Uterus (tissue), 3 donors: ENCODE measurements at regions not wholly inside any gene's neighbourhood (a gene's known extent, or its start where the extent isn't known, plus 50 kb on each side); places are given as distances from the start of the nearest gene placed in this dataset.

ENCODE experiments used
- DNase-seq, 2 donors: peaks; one replicate each; pipeline ENCODE4 v3.0.0-alpha.2; 2019 to 2020
- H3K27ac ChIP-seq, 2 donors: fragments of 200-600 bp; sonication (generic); 1 replicate in 1 of 2; 2 replicates in 1 of 2; pipeline ENCODE4 v1.5.1; 2016 to 2018
- H3K27me3 ChIP-seq, 2 donors: fragments of 200-600 bp; sonication (generic); one replicate each; pipeline ENCODE4 v1.5.1; 2018 to 2019; ENCODE audit warnings: control low read depth in 1 of 2
- H3K36me3 ChIP-seq, 2 donors: fragments of 200-600 bp; sonication (generic); one replicate each; pipeline ENCODE4 v1.5.1; 2019; ENCODE audit warnings: control low read depth in 1 of 2
- H3K4me1 ChIP-seq, 2 donors: fragments of 200-600 bp; sonication (generic); one replicate each; pipeline ENCODE4 v1.5.1; 2018 to 2019; ENCODE audit warnings: control low read depth in 1 of 2
- H3K4me3 ChIP-seq, 2 donors: fragments of 200-600 bp; sonication (generic); 1 replicate in 1 of 2; 2 replicates in 1 of 2; pipeline ENCODE4 v1.5.1; 2018 to 2019; ENCODE audit warnings: mild to moderate bottlenecking in 1 of 2
- H3K9me3 ChIP-seq, 2 donors: fragments of 200-600 bp; sonication (generic); one replicate each; pipeline ENCODE4 v1.5.1; 2019; ENCODE audit warnings: control low read depth in 1 of 2
- POLR2A ChIP-seq, 2 donors: fragments of 450-650 bp; IDR thresholded peaks; one replicate each; pipeline ENCODE4 v1.6.1; 2016; ENCODE audit warnings: antibody characterized with exemption in 2 of 2, mild to moderate bottlenecking in 1 of 2, moderate library complexity in 1 of 2
- intact Hi-C: fragments of 100-400 bp; cut with DNase I; formaldehyde crosslinking; loops from one replicate; pipeline ENCODE4 v1.15.1; 2023; ENCODE audit warnings: low total_unique reads
- TF ChIP-seq, protein P1 (sequence below), 4 experiments: fragments of 200-600 bp in 2 of 4; fragments of 450-650 bp in 2 of 4; sonication (generic) in 2 of 4; IDR thresholded peaks; one replicate each; pipeline ENCODE4 v1.5.1; 2016 to 2019; ENCODE audit warnings: antibody characterized with exemption in 4 of 4, mild to moderate bottlenecking in 2 of 4, moderate library complexity in 1 of 4
- donor health status: DM: yes; HTN: yes; CAD: no.

DNA sequence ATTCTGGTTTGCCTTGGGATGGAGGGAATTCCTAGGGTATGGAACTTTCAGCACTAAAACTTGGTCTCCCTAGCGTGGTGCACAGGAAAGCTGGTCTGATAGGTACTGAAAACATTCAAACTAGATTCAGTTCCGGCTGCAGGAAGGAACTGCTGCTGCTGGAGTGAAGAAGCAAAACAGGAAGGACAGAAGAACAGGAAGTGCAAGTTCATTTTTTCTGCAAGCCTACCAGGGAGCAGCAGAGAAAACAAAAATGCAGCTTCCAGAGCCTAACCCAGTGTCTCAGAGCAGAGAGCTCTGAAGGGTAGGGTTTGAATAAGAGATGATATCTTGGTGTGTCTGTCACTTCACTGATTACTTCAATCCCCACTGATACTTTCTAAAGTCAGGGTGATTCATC, 165.2 kb downstream of the VRK1 start:
- H3K4me1 ChIP-seq: no peaks in the 10 kb centered on the region
- intact Hi-C loops: no loop called here
- no peak overlapping the region for H3K27ac ChIP-seq
- no peak for TF ChIP-seq POLR2A (IDR thresholded peaks at IDR 0.05)
- TF ChIP-seq, protein P1, sequence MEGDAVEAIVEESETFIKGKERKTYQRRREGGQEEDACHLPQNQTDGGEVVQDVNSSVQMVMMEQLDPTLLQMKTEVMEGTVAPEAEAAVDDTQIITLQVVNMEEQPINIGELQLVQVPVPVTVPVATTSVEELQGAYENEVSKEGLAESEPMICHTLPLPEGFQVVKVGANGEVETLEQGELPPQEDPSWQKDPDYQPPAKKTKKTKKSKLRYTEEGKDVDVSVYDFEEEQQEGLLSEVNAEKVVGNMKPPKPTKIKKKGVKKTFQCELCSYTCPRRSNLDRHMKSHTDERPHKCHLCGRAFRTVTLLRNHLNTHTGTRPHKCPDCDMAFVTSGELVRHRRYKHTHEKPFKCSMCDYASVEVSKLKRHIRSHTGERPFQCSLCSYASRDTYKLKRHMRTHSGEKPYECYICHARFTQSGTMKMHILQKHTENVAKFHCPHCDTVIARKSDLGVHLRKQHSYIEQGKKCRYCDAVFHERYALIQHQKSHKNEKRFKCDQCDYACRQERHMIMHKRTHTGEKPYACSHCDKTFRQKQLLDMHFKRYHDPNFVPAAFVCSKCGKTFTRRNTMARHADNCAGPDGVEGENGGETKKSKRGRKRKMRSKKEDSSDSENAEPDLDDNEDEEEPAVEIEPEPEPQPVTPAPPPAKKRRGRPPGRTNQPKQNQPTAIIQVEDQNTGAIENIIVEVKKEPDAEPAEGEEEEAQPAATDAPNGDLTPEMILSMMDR (IDR thresholded peaks at IDR 0.05): no peak
- no peak for DNase-seq
- no peaks in the 10 kb centered on the region for H3K9me3 ChIP-seq
- H3K4me3 ChIP-seq: no peak overlapping the region
- H3K27me3 ChIP-seq: no peaks in the 10 kb centered on the region
- H3K36me3 ChIP-seq: no peaks in the 10 kb centered on the region

DNA sequence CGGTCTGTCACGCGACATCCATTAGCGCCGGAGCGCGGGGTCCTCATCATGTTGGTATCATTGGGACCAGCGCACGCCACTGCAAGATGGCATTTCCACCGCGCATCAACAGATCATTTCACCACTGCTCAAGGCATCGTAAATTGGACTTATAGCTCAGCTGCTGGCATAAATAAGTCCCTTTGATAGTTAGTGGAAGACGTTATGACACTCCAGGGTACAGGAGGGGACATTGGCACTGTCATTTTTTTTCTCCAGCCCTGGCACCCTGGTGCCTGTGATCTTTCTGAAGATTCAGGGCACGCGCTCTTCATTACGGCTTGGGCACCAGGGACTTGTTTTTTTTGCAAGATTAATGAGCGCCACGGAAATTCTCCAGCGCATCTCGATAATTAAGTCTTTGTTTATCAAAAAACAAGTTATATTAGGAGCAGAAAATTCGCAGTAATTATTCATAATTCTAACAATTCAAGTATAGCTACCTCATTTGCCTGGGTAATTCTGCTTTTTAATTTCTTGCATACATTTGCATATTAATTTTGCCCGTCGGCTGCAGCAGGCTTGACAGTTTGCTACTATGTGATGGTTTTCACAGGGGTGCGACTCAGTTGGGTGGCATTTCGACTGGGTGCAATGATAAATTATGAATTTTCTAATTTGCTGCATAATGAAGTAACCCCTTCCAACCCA, 167.7 kb downstream of the VRK1 start:
- Histone ChIP-seq H3K4me3 (no peak overlapping the region), H3K27me3 (no peaks in the 10 kb centered on the region), H3K4me1 (no peaks in the 10 kb centered on the region), H3K36me3 (no peaks in the 10 kb centered on the region), H3K27ac (no peak overlapping the region), H3K9me3 (no peaks in the 10 kb centered on the region)
- intact Hi-C loops: no loop called here
- TF ChIP-seq POLR2A (IDR thresholded peaks at IDR 0.05): no peak
- TF ChIP-seq, protein P1 (IDR thresholded peaks at IDR 0.05): no peak
- no peak for DNase-seq

DNA sequence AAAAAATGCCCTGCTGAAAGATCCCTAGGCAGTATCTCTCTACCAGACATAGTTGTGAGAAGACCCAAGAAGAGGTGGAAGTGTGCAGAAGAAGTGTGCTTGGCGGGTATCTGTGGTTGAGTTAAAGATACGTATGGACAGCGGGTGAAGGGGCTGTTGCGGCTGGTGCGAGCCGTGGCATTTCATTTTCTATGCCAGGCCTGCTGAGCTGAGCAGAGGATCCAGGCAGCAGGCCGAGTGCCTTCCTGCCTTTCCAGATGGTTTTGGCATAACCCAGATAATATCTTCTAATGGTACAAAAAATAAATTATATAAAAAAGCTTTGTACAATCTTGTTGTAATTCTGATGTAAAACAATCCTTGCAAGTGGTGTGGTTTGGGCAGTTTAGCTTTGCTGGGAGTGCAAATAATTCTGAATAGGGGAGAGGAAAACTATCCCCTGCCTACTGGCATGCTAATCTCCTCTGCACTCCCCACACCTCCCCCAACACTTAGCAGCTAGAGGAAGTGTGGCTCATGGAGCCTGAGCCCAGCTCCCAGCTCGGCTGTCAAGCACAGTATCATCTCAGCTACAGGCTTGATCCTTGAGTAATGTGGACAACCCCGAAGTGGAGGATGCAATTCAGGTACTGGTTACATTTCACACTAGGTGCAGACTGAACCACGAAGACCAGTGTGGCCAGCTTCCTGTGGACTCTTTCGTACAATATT, 168.9 kb downstream of the VRK1 start:
- intact Hi-C loops: no loop called here
- DNase-seq: no peak
- Histone ChIP-seq H3K4me1 (no peaks in the 10 kb centered on the region), H3K27me3 (no peaks in the 10 kb centered on the region), H3K27ac (no peak overlapping the region), H3K36me3 (no peaks in the 10 kb centered on the region), H3K9me3 (no peaks in the 10 kb centered on the region), H3K4me3 (no peak overlapping the region)
- TF ChIP-seq POLR2A (IDR thresholded peaks at IDR 0.05): no peak
- TF ChIP-seq, protein P1 (IDR thresholded peaks at IDR 0.05): no peak

DNA sequence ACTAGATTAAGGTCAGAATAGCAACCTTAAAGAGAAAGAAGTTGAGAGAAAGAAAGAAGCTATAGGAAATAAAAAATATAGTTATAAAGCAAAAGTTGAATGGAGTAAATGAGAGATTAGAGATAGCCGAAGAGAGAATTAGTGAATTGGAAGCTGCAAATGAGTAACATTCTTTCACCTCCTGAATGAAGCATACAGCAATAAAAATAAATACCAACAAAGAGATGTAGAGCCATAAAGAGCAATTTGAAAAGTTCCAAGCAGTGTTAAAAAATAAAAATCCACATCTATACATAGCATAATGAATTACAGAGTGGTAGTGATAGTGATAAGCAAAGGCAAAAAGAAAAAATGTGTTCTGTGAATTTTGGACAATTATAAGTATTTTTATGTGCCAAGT, 177.9 kb downstream of the VRK1 start:
- H3K9me3 ChIP-seq: peaks cover 0 to 6% of the 10 kb centered on the region in 2 donors
- H3K4me3 ChIP-seq: no peak overlapping the region
- TF ChIP-seq, protein P1 (IDR thresholded peaks at IDR 0.05): no peak
- no peak for TF ChIP-seq POLR2A (IDR thresholded peaks at IDR 0.05)
- no peak overlapping the region for H3K27ac ChIP-seq
- no peaks in the 10 kb centered on the region for H3K36me3 ChIP-seq
- H3K4me1 ChIP-seq: no peaks in the 10 kb centered on the region
- DNase-seq: no peak
- intact Hi-C loops: no loop called here
- H3K27me3 ChIP-seq: no peaks in the 10 kb centered on the region

DNA sequence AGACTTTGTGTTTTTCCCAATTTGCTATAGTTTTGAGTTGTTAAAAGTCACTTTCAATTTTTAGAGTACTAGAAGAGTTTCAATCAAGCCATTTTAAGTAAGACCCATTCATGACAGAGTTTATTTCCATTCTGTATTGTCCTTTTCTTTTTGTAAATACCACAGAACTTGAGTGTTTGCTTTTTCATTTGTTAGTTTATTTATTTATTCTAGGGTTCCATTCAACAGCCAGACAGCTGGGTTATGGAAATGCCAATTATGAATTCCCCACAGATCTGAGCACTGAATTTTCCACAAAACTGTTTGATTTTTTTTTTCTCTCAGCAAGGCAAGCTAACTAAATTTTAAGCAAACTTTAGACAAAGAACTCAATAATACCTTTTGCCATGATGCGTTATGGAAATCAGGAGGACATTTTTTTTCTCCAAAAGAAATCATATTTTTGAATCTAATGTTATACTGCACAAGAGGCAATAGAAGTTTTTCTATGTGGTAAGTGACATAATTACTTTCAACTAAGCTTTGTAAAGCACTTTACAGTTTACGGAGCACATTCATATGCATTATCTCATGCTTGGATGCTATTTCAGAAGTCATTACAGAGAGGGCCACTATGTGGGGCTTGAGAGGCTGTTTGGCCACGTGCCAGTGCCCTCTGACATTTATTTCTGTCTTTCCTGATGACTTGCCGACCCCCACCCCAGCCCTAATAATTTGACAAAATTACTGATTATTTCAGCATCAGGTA, 181.5 kb downstream of the VRK1 start:
- peaks cover 0 to 6% of the 10 kb centered on the region in 2 donors for H3K9me3 ChIP-seq
- no peak overlapping the region for H3K27ac ChIP-seq
- H3K27me3 ChIP-seq: no peaks in the 10 kb centered on the region
- H3K4me1 ChIP-seq: no peaks in the 10 kb centered on the region
- no peaks in the 10 kb centered on the region for H3K36me3 ChIP-seq
- no peak for DNase-seq
- no peak overlapping the region for H3K4me3 ChIP-seq
- TF ChIP-seq POLR2A (IDR thresholded peaks at IDR 0.05): no peak
- TF ChIP-seq, protein P1 (IDR thresholded peaks at IDR 0.05): no peak
- intact Hi-C loops: no loop called here
